T-cell (primary cell): ENCODE measurements at regions not wholly inside any gene's neighbourhood (a gene's known extent, or its start where the extent isn't known, plus 50 kb on each side); places are given as distances from the start of the nearest gene placed in this dataset.

ENCODE experiments used
- ATAC-seq, 4 experiments: fragments of 200-7000 bp in 3 of 4; fragments of 150-1000 bp in 1 of 4; cut with Tn5 transposase; replicated peaks in 1 of 4; 1 replicate in 3 of 4; 2 replicates in 1 of 4; pipeline ENCODE4 v1.10.0; 2021; ENCODE audit warnings: moderate library complexity in 3 of 4, mild to moderate bottlenecking in 2 of 4, moderate number of reproducible peaks in 1 of 4
- CTCF ChIA-PET, 2 donors: fragments of 300-600 bp; sonication (Branson Sonifier 250); formaldehyde crosslinking; loops; one replicate each; lab custom pipeline; 2022; ENCODE audit warnings: antibody characterized with exemption in 2 of 2; lab: Charles Lee
- POLR2A ChIA-PET, 2 donors: fragments of 300-600 bp; sonication (Branson Sonifier 250); formaldehyde crosslinking; loops; one replicate each; lab custom pipeline; 2022; ENCODE audit warnings: antibody characterized with exemption in 2 of 2; lab: Charles Lee
- DNase-seq, 35 experiments: peaks; one replicate each; pipeline versions ENCODE4 v3.0.0 to v3.0.0-alpha.2; 2013 to 2023
- H3K27ac ChIP-seq: one replicate; pipeline ENCODE4 v1.5.1; 2013; ENCODE audit warnings: low read length
- H3K27me3 ChIP-seq, 2 experiments: replicated peaks in 1 of 2; 1 replicate in 1 of 2; 2 replicates in 1 of 2; pipeline versions ENCODE4 v1.6.1 to v1.7.0; 2013; ENCODE audit warnings: low read length in 1 of 2, mixed read lengths in 1 of 2; ENCODE audit not compliant: control insufficient read depth in 2 of 2, insufficient read depth in 2 of 2; ENCODE audit errors: extremely low read depth in 1 of 2
- H3K36me3 ChIP-seq, 2 donors: 1 replicate in 1 of 2; 2 replicates in 1 of 2; pipeline versions ENCODE4 v1.6.1 to v1.7.0; 2013; ENCODE audit warnings: low read length in 1 of 2; ENCODE audit not compliant: control insufficient read depth in 2 of 2, insufficient read depth in 1 of 2; ENCODE audit errors: extremely low read depth in 1 of 2
- H3K4me1 ChIP-seq, 2 experiments: 1 replicate in 1 of 2; 2 replicates in 1 of 2; pipeline versions ENCODE4 v1.6.1 to v1.7.0; 2013; ENCODE audit warnings: low read length in 2 of 2, mixed read lengths in 1 of 2; ENCODE audit not compliant: insufficient read depth in 2 of 2, control insufficient read depth in 1 of 2; ENCODE audit errors: extremely low read depth in 1 of 2
- H3K4me3 ChIP-seq, 2 donors: 1 replicate in 1 of 2; 2 replicates in 1 of 2; pipeline versions ENCODE4 v1.5.1 to v1.7.0; 2013; ENCODE audit warnings: mild to moderate bottlenecking in 2 of 2, low read length in 1 of 2, moderate library complexity in 1 of 2; ENCODE audit not compliant: control insufficient read depth in 1 of 2; ENCODE audit errors: extremely low read depth in 1 of 2
- H3K9me3 ChIP-seq: 2 replicates; pipeline ENCODE4 v1.7.0; 2013
- H3K27ac Mint-ChIP-seq, 2 donors: one replicate each; pipeline ENCODE4 v1.8.0; 2020 to 2021; ENCODE audit warnings: mild to moderate bottlenecking in 2 of 2, mixed read lengths in 2 of 2
- H3K27me3 Mint-ChIP-seq, 2 donors: one replicate each; pipeline ENCODE4 v1.8.0; 2021 to 2022; ENCODE audit warnings: mixed read lengths in 2 of 2
- H3K36me3 Mint-ChIP-seq: one replicate; pipeline ENCODE4 v1.8.0; 2021; ENCODE audit warnings: mixed read lengths
- H3K4me1 Mint-ChIP-seq, 3 donors: one replicate each; pipeline ENCODE4 v1.8.0; 2020 to 2022; ENCODE audit warnings: mixed read lengths in 3 of 3, mild to moderate bottlenecking in 1 of 3
- H3K4me3 Mint-ChIP-seq, 3 donors: one replicate each; pipeline ENCODE4 v1.8.0; 2020 to 2022; ENCODE audit warnings: mild to moderate bottlenecking in 3 of 3, mixed read lengths in 3 of 3, moderate library complexity in 3 of 3
- H3K9me3 Mint-ChIP-seq, 3 donors: one replicate each; pipeline ENCODE4 v1.8.0; 2020 to 2022; ENCODE audit warnings: mixed read lengths in 3 of 3
- WGBS: methylation state at CpG from one replicate; pipeline ENCODE4 v1.1.5; 2013; ENCODE audit warnings: missing lambda C conversion rate; ENCODE audit not compliant: insufficient coverage; 5-methylcytosine and 5-hydroxymethylcytosine counted together

- H3K27me3 Mint-ChIP-seq = peaks cover 0 to under 1% of the 10 kb centered on the region in 2 donors
- Histone ChIP-seq H3K4me3 (no peak overlapping the region), H3K27me3 (no peaks in the 10 kb centered on the region), H3K4me1 (no peaks in the 10 kb centered on the region), H3K27ac (no peak overlapping the region), H3K9me3 (no peaks in the 10 kb centered on the region), H3K36me3 (no peaks in the 10 kb centered on the region)
- no peak overlapping the region for H3K27ac Mint-ChIP-seq
- H3K4me1 Mint-ChIP-seq = no peaks in the 10 kb centered on the region
- DNase-seq (no peak), ATAC-seq (no peak)
- H3K9me3 Mint-ChIP-seq = no peaks in the 10 kb centered on the region
- H3K36me3 Mint-ChIP-seq = no peaks in the 10 kb centered on the region
- no CpG with 5 or more reads among the region's 6 CpGs for WGBS
- ChIA-PET CTCF (interaction anchor here in 1 of 2 donors (0.5 kb wide), 1 partner anchor 36 kb away, joined by 3 read pairs; no protein-coding TSS in a partner anchor), POLR2A (no interaction called here)
- H3K4me3 Mint-ChIP-seq = no peak overlapping the region
Observed at GRCh38 chr10:28971255-28971654, 293.9 kb downstream of the BAMBI start.

DNA sequence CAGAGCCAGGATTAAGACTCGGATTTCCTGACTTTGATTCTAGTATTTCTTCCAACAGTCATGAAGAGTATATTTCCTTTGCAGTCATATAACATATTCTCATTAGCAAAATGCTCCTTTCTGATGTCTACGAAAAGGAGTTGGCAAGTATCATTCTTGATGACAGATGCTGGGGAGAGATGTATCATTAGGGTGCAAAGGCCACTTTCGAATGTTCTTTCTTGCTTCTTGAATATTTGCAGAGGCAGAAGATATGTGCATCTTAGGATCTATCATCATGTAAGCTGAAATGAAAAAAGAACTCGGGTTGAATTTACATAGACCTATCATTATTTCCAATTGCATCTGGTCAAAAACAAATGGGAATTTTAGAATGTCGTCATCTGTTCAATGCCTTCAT lies 294.4 kb downstream of the BAMBI start:
- Mint-ChIP-seq H3K9me3 (no peaks in the 10 kb centered on the region), H3K36me3 (no peaks in the 10 kb centered on the region), H3K27me3 (no peaks in the 10 kb centered on the region), H3K27ac (no peak overlapping the region), H3K4me3 (no peak overlapping the region), H3K4me1 (no peaks in the 10 kb centered on the region)
- ChIA-PET POLR2A (no interaction called here), CTCF (no interaction called here)
- H3K9me3 ChIP-seq = no peaks in the 10 kb centered on the region
- H3K4me1 ChIP-seq = no peaks in the 10 kb centered on the region
- H3K36me3 ChIP-seq = no peaks in the 10 kb centered on the region
- ATAC-seq = no peak
- WGBS = no CpG with 5 or more reads among the region's 5 CpGs
- no peak for DNase-seq
- H3K4me3 ChIP-seq = no peak overlapping the region
- H3K27ac ChIP-seq = no peak overlapping the region
- H3K27me3 ChIP-seq = no peaks in the 10 kb centered on the region

DNA sequence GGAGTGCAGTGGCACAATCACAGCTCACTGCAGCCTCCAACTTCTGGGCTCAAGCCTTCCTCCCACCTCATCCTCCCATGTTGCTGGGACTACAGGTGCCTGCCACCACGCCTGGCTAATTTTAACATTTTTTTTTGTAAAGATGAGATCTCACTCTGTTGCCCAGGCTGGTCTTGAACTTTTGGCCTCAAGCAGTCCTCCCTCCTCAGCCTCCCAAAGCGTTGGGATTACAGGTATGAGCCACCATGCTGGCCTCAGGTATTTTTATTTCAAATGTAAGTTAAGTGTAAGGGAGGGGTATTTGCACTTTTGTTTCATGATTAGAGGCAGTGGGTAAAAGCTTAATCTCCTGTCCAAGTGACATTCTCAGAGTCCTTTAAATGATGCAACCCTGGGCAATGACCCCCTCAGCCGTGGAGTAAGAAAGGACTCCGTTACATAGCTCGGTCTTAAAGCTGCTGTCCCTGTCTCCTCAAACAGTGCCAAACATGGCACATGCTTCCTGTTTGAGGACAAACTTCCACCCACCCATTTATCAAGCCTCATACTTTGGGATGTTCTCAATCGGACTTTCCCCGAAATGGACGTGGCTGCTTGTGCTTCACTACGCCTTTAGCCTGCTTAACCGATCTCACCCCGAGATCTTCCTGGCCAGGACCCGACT lies 296.1 kb downstream of the BAMBI start:
- CTCF ChIA-PET = no interaction called here
- Histone ChIP-seq H3K4me1 (no peaks in the 10 kb centered on the region), H3K27me3 (no peaks in the 10 kb centered on the region), H3K9me3 (no peaks in the 10 kb centered on the region), H3K36me3 (no peaks in the 10 kb centered on the region), H3K4me3 (no peak overlapping the region), H3K27ac (no peak overlapping the region)
- Mint-ChIP-seq H3K27me3 (no peaks in the 10 kb centered on the region), H3K36me3 (no peaks in the 10 kb centered on the region), H3K4me3 (no peak overlapping the region), H3K4me1 (no peaks in the 10 kb centered on the region), H3K27ac (no peak overlapping the region), H3K9me3 (peaks cover 0 to 5% (median 0%) of the 10 kb centered on the region in 3 donors)
- ATAC-seq (no peak), DNase-seq (no peak)
- POLR2A ChIA-PET = no interaction called here
- WGBS = 92% methylated on average over 10 of the region's 12 CpGs

- no peak for ATAC-seq
- WGBS = 70% methylated on average over 2 of the region's 10 CpGs
- CTCF ChIA-PET = interaction anchor here in 1 of 2 donors (0.5 kb wide), 1 partner anchor 10 kb away, joined by 4 read pairs; no protein-coding TSS in a partner anchor
Observed at GRCh38 chr10:28975891-28976531, 298.7 kb downstream of the BAMBI start.

GRCh38 chr10:28977518-28977917 lies 300.2 kb downstream of the BAMBI start:
- Mint-ChIP-seq H3K27ac (no peak overlapping the region), H3K36me3 (no peaks in the 10 kb centered on the region), H3K27me3 (no peaks in the 10 kb centered on the region), H3K4me1 (no peaks in the 10 kb centered on the region), H3K9me3 (peaks cover 0 to 5% (median 0%) of the 10 kb centered on the region in 3 donors), H3K4me3 (no peak overlapping the region)
- Histone ChIP-seq H3K27me3 (no peaks in the 10 kb centered on the region), H3K9me3 (no peaks in the 10 kb centered on the region), H3K4me1 (no peaks in the 10 kb centered on the region), H3K27ac (no peak overlapping the region), H3K4me3 (no peak overlapping the region), H3K36me3 (no peaks in the 10 kb centered on the region)
- ATAC-seq (no peak), DNase-seq (no peak)
- CTCF ChIA-PET = no interaction called here
- POLR2A ChIA-PET = no interaction called here
- 80% methylated on average over 1 of the region's 2 CpGs for WGBS

More at GRCh38 chr10:28975891-28976531, 298.7 kb downstream of the BAMBI start:
- H3K4me1 Mint-ChIP-seq = no peaks in the 10 kb centered on the region
- H3K9me3 Mint-ChIP-seq = peaks cover 0 to 5% (median 0%) of the 10 kb centered on the region in 3 donors
- no peak overlapping the region for H3K27ac ChIP-seq
- H3K27me3 Mint-ChIP-seq = no peaks in the 10 kb centered on the region
- no peaks in the 10 kb centered on the region for H3K9me3 ChIP-seq
- no peaks in the 10 kb centered on the region for H3K27me3 ChIP-seq
- H3K36me3 Mint-ChIP-seq = no peaks in the 10 kb centered on the region
- H3K36me3 ChIP-seq = no peaks in the 10 kb centered on the region
- DNase-seq = no peak
- no peak overlapping the region for H3K4me3 ChIP-seq
- POLR2A ChIA-PET = no interaction called here
- H3K4me3 Mint-ChIP-seq = no peak overlapping the region
- H3K4me1 ChIP-seq = no peaks in the 10 kb centered on the region
- H3K27ac Mint-ChIP-seq = no peak overlapping the region

- Histone ChIP-seq H3K4me1 (no peaks in the 10 kb centered on the region), H3K27ac (no peak overlapping the region), H3K27me3 (no peaks in the 10 kb centered on the region), H3K36me3 (no peaks in the 10 kb centered on the region), H3K4me3 (no peak overlapping the region), H3K9me3 (no peaks in the 10 kb centered on the region)
- ATAC-seq = no peak
- Mint-ChIP-seq H3K27me3 (peaks cover 0 to 5% of the 10 kb centered on the region in 2 donors), H3K36me3 (no peaks in the 10 kb centered on the region), H3K4me3 (no peak overlapping the region), H3K4me1 (no peaks in the 10 kb centered on the region), H3K9me3 (peaks cover 0 to 5% (median 0%) of the 10 kb centered on the region in 3 donors), H3K27ac (no peak overlapping the region)
- no CpG with 5 or more reads among the region's 2 CpGs for WGBS
- CTCF ChIA-PET = no interaction called here
- no peak for DNase-seq
- POLR2A ChIA-PET = no interaction called here
Observed at GRCh38 chr10:28980264-28980663, 302.9 kb downstream of the BAMBI start.
